Hypothalamus (tissue), 51 donors: ENCODE measurements at regions not wholly inside any gene's neighbourhood (a gene's known extent, or its start where the extent isn't known, plus 50 kb on each side); places are given as distances from the start of the nearest gene placed in this dataset.
"Not testable (repeated sequence)": the region's sequence is repeated elsewhere in the genome, so short reads cannot be mapped to it uniquely, and the experiment has no call there.

ENCODE experiments used
- DNase-seq, 51 donors: peaks; one replicate each; lab custom pipeline; 2025; lab: John Stamatoyannopoulos, UW

DNA sequence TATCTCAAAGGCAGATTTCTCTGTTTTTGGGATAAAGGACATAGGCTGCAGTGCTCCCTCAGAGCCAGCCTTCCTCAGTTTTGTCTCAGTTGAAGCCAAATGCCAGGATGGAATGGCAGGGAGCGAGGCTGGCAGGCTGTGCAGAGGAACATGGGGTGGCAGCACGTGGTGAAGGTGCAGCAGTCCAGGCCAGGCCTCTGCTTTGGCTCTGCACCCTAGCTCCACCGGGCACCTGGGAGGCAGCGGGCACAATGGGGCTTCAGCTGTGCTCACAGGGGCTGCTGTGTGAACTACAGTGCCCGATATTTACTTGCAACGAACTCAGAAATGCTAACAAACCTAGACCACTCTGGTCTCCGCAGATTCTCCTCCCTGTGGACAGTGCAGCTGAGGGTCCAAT is 319.6 kb downstream of the ZNF326 start:
- peak in 1 of 51 donors; percentile 0 for DNase-seq

DNA sequence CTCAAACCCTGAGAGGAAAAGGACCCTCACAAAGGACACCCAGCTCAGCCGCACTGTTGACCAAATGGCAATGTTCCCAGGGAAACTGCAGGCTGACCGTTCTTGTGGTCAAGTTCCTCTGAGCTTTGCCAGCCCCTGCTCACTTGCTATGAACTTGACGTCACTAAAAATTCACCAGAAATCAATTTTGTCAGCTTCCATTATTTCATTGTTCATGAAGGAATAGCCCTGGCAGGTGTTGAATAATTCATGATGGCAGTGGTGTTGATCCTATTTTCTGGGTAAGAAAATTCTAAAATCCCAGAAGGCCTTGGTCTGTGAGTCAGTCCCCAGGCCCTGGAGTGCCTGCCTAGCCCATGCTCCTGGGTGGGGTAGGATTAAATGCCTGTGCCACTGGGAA is 318.9 kb downstream of the ZNF326 start:
- peak in 17 of 51 donors; percentile 3 to 32 (median 8) for DNase-seq

GRCh38 chr1:90309806-90310205 is 314.9 kb downstream of the ZNF326 start:
- DNase-seq: no peak

- DNase-seq: no peak
Observed at GRCh38 chr1:90308421-90308820, 313.5 kb downstream of the ZNF326 start.

DNA sequence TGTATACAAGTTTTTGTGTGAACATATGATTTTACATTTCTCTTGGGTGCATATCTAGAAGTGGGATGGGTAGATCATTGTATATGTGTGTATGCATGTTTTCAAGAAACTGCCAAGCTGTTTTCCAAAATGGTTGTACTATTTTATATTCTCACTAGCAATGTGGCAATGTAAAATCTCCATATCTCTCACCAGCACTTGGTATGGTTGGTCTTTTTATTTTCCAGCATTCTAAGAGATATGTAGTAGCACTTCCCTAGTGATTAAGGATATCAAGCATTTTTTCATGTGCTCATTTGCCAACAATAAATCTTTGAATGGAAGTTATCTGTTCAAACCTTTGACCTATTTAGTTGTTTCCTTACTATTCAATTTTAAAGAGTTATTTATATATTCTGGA is 310.7 kb downstream of the ZNF326 start:
- DNase-seq: no peak

DNA sequence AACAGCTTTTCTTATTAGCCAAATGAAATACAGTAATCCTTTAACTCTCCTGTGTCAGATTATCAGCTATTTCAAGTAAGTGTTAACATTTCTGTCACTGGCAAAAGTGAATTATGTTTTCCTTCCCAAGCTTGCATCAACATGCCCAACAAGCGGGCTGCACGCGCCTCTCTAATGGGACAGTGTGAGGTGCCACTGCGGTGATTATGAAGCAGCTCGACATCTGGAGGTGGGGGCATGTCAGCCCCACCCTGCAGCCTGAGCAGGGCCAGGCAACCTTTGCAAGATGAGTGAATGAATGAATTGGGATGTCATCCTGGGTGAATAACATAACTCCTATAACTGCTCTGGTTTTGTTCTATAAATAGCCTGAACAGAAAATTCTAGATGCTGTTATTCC is 301.4 kb downstream of the ZNF326 start:
- DNase-seq: no peak

- peak in 7 of 51 donors; percentile 1 to 22 (median 6) for DNase-seq
Observed at GRCh38 chr1:90295534-90295933, 300.6 kb downstream of the ZNF326 start.

DNA sequence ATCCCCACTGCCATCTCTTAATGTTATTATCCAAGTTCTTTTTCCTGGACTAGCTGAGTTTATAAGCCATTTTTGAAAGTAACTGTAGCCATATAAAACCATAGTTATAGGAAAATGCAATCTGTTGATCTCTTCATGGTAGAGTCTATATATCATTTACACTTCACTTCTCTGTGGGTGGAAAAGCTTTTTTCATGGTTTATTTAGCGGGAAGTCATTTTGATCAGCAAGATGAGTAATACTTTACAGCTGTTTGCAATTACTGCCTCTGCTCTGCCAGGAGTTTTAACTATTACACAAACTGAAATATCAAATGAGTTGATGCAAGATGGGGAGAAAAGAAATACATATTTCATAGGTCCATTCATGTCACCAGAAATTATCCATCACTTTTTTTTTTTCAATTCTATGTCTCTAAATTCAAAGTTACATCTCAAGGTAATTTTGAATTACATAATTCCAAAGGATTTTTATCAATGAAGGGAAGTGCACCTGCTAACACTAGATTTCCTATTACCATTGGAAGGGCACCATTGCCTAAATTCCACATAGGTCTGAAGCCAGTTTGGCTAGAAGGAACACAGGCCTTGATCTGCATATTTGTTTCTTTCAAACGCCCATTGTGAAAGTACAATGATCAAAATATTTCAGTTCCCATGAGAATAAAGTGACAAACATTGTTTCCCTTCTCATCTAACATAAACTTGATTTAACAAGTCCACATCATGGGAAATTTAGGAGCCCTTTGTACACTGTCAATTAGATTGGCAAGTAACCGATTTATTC is 296.7 kb downstream of the ZNF326 start:
- DNase-seq: no peak

DNA sequence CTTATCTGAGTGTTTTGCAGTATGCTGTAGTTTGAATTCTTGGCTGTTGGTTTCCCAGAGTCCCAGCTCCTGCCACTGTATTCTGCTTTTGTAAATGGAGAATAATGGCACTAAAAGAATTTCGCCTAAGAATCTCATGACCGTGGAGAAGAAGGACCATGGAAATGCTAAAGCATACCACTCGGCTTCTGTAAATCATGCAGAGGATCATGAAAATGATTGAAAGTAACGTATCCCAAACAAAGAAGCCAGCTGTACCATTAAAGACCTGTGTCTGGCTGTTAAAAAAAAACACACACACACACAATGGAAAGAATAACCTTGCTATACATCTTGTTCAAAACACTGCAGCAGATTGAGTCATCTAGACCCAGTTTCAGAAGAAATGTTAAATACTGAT is 287.9 kb downstream of the ZNF326 start:
- DNase-seq: no peak

DNA sequence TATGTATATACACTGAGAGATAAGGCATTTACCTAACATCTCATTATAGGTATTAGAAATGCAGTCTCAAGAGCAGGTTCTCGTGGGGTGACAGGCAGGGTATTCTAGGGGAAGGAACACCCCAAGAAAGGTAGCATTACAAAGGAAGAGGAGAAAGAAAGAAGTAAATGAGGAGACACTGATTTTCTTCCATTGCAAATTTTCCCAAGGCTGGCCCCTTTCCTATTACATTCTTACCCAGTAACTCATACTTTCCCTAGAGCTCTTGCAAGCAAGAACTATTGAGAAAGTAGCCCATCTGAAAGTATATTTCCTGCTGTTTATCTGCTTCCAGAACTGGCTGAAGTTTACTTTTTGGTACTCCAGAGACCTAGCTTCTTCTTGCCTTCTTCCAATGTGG is 287.0 kb downstream of the ZNF326 start:
- not testable (repeated sequence) for DNase-seq

GRCh38 chr1:90277270-90277669 is 282.4 kb downstream of the ZNF326 start:
- DNase-seq: no peak

DNA sequence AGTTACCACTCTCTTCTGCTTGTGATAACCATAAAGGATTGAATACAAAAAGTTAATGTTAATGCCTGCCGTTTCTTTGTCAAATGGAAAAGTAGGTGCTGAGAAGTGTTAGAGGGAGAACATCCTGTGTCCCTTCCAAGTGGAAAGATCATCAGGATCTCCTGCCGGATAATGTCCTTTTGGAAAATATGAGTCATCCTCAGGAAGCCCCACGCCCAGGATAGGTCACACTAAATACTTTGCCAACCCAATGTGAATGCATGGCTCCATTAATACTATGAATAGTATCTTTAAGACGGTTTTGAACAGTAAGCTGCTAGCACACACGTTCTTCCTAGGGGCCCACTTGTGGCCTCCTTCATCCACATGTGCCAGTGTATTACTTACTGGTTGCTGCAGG is 279.5 kb downstream of the ZNF326 start:
- DNase-seq: no peak

GRCh38 chr1:90273241-90273774 is 278.4 kb downstream of the ZNF326 start:
- no peak for DNase-seq

GRCh38 chr1:90262791-90263190 is 267.9 kb downstream of the ZNF326 start:
- no peak for DNase-seq

GRCh38 chr1:90262286-90262685 is 267.4 kb downstream of the ZNF326 start:
- DNase-seq: no peak

GRCh38 chr1:90246069-90246468 is 251.2 kb downstream of the ZNF326 start:
- DNase-seq: no peak

DNA sequence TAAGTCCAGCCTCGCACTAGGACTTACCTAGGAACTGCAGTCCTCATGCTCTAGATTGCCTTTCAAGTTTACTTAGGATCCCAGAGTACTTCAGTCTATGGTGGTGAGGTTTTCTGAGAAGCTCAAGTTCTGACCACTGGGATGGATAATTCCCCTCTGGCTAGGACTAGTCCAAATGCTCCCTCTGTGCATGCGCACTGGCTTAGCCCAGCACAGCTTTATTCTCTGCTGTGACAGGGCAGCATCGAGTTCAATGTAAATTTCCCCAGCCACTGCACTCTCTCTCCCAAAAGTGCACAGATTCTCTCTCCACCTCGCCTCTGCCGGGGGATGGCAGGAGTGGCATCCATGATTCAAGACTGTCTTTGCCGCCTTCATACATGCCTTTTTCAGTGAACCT is 241.6 kb downstream of the ZNF326 start:
- no peak for DNase-seq

DNA sequence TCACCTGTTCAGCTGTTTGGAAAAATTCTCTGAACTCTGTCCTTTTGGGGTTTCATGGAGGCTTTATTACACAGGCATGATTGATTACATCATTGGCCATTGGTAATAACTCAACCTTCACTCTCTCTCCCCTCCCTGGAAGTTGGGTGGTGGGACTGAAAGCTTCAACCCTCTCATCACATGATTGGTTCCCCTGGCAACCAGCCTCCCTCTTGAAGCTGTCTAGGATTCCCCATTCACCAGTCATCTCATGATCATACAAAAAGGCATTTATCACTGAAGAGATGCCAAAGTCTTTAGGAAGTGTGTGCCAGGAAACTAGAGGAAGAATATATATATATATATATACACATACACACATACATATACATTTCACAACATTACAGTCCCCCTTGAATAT is 228.5 kb downstream of the ZNF326 start:
- no peak for DNase-seq

- no peak for DNase-seq
Observed at GRCh38 chr1:90220941-90221693, 226.2 kb downstream of the ZNF326 start.

DNA sequence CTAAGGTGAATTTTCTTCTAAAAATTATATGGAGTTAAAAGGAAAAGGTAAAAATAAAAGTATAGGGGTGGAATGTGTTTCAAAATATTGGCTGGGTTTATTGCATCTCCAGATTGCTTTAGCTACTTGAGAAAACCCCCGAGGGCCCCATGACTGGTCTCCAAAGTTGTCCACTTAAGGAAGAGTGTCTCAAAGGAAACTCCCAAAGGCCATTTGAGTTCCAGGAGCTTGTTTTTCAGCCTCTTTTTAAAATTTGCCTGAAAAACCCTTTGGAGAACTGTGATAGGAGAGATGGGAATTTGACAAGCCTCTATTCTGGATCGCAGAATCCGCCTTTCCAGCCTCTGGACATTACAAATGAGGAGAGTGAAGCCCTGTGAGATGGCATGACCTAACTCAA is 225.6 kb downstream of the ZNF326 start:
- DNase-seq: no peak

GRCh38 chr1:90219166-90219871 is 224.4 kb downstream of the ZNF326 start:
- DNase-seq: not testable (repeated sequence)
